Suppressor macrophage treated with lipopolysaccharide for 4 hours (primary cell): ENCODE measurements at regions not wholly inside any gene's neighbourhood (a gene's known extent, or its start where the extent isn't known, plus 50 kb on each side); places are given as distances from the start of the nearest gene placed in this dataset.

Experiments used
- DNase-seq: peaks from one replicate; pipeline ENCODE4 v3.0.0-alpha.2; 2020

- DNase-seq = no peak
These were observed 54.9 kb upstream of the ENAH start for GRCh38 chr1:225707824-225708223.

GRCh38 chr1:225709101-225709500 is 56.2 kb upstream of the ENAH start:
- DNase-seq = no peak

- no peak for DNase-seq
These were observed 57.9 kb upstream of the ENAH start for GRCh38 chr1:225710804-225711203.

- DNase-seq = no peak
These were observed 58.5 kb upstream of the ENAH start for GRCh38 chr1:225711236-225711937.

- DNase-seq = peak; percentile 83
These were observed 59.5 kb upstream of the ENAH start for GRCh38 chr1:225712391-225712790.

- no peak for DNase-seq
These were observed 60.4 kb upstream of the ENAH start for GRCh38 chr1:225713281-225713680.

- no peak for DNase-seq
These were observed 56.7 kb upstream of the SRP9 start for GRCh38 chr1:225720937-225721336.

- no peak for DNase-seq
These were observed 53.4 kb upstream of the SRP9 start for GRCh38 chr1:225724251-225724650.
